HEK293T (cell line): ENCODE measurements at regions not wholly inside any gene's neighbourhood (a gene's known extent, or its start where the extent isn't known, plus 50 kb on each side); places are given as distances from the start of the nearest gene placed in this dataset.

Source experiments
- ARNT ChIP-seq: fragments of 450-650 bp; IDR thresholded peaks from 2 replicates; pipeline ENCODE4 v1.6.1; 2017; ENCODE audit warnings: mild to moderate bottlenecking
- BHLHE40 ChIP-seq: fragments of 450-650 bp; IDR thresholded peaks from 2 replicates; pipeline ENCODE4 v1.6.1; 2016; ENCODE audit warnings: mild to moderate bottlenecking, moderate library complexity, borderline replicate concordance
- CTBP1 ChIP-seq: fragments of 450-650 bp; IDR thresholded peaks from 2 replicates; pipeline ENCODE4 v1.6.1; 2016; ENCODE audit warnings: borderline replicate concordance
- ELF4 ChIP-seq: fragments of 450-650 bp; IDR thresholded peaks from 2 replicates; pipeline ENCODE4 v1.6.1; 2017; ENCODE audit warnings: antibody characterized with exemption
- FOXA1 ChIP-seq: fragments of 450-650 bp; IDR thresholded peaks from 2 replicates; pipeline ENCODE4 v1.6.1; 2016; ENCODE audit warnings: mild to moderate bottlenecking
- FOXM1 ChIP-seq: fragments of 450-650 bp; IDR thresholded peaks from 2 replicates; pipeline ENCODE4 v1.6.1; 2017; ENCODE audit warnings: mild to moderate bottlenecking, borderline replicate concordance
- HDGF ChIP-seq: fragments of 450-650 bp; IDR thresholded peaks from 2 replicates; pipeline ENCODE4 v1.6.1; 2017; ENCODE audit warnings: antibody characterized with exemption, borderline replicate concordance
- L3MBTL2 ChIP-seq: fragments of 450-650 bp; conservative IDR thresholded peaks from 2 replicates; pipeline ENCODE4 v1.6.1; 2016; ENCODE audit warnings: mild to moderate bottlenecking
- SP1 ChIP-seq: fragments of 450-650 bp; IDR thresholded peaks from 2 replicates; pipeline ENCODE4 v1.6.1; 2017
- ZNF384 ChIP-seq: fragments of 450-650 bp; IDR thresholded peaks from 2 replicates; pipeline ENCODE4 v1.6.1; 2016

DNA sequence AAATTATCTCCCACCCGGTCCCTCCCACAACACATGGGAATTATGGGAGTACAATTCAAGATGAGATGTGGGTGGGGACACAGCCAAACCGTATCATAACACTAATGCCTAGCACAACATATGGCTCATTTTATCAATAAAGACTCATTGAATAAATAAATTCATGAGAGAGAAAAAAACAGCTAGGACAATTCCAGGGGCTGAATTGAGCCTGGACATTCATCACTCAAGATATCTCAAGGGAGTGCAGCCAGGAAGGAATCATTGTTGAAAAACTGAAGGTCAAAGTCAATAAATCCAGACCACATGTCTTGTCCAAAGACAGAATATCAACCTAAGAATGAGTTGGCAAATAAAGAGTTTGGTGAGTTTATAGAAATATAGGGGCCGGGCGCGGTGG lies 644.1 kb downstream of the PLPP3 start:
- TF ChIP-seq SP1 (no peak), ARNT (no peak), ZNF384 (no peak), FOXM1 (no peak), L3MBTL2 (no peak), BHLHE40 (no peak), CTBP1 (no peak), ELF4 (no peak), HDGF (no peak), FOXA1 (no peak)
